ENCODE measurements at regions not wholly inside any gene's neighbourhood (a gene's known extent, or its start where the extent isn't known, plus 50 kb on each side); places are given as distances from the start of the nearest gene placed in this dataset.
A peak's percentile ranks its signal among the peaks of the same experiment; 100 is the strongest.

DNA sequence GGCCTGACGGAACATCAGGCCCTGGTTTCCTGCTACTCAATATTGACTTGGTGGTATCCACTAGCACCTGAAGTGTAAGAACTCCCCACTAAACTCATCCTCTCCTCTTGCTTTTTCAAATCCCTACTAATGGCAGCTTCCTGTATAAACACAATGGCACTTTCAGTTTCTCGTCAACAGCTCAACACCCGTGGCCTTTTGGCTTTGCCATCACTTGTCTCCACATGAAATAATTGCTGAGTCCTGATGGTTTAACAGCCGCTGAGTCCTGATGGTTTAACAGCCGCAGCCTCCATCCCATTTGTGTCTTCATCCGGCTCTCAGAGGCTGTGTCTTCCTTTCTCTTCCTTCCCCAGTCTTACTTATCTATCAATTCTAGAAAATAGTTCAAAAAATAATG lies 261.4 kb upstream of the PITRM1 start:
- no peak for DNase-seq (ENCODE audit: low spot score)
- H3K9me3 ChIP-seq (ENCODE audit: low read depth, low read length, poor library complexity, severe bottlenecking), result no peaks in the 10 kb centered on the region
- ChIA-PET CTCF (no interaction called here), POLR2A (ENCODE audit: low non-redundant PET) (no interaction called here)
- H3K4me1 ChIP-seq (ENCODE audit: insufficient read depth, low read length, poor library complexity, severe bottlenecking), result no peaks in the 10 kb centered on the region
- BruUV-seq (replicated peaks), result no TSS peak
- no peaks in the 10 kb centered on the region for H3K27me3 ChIP-seq (replicated peaks; ENCODE audit: insufficient read depth, low read depth, low read length, poor library complexity)
- no peak overlapping the region for H3K4me3 ChIP-seq (ENCODE audit: low read depth, low read length, poor library complexity, severe bottlenecking)
- TF ChIP-seq, protein P1, sequence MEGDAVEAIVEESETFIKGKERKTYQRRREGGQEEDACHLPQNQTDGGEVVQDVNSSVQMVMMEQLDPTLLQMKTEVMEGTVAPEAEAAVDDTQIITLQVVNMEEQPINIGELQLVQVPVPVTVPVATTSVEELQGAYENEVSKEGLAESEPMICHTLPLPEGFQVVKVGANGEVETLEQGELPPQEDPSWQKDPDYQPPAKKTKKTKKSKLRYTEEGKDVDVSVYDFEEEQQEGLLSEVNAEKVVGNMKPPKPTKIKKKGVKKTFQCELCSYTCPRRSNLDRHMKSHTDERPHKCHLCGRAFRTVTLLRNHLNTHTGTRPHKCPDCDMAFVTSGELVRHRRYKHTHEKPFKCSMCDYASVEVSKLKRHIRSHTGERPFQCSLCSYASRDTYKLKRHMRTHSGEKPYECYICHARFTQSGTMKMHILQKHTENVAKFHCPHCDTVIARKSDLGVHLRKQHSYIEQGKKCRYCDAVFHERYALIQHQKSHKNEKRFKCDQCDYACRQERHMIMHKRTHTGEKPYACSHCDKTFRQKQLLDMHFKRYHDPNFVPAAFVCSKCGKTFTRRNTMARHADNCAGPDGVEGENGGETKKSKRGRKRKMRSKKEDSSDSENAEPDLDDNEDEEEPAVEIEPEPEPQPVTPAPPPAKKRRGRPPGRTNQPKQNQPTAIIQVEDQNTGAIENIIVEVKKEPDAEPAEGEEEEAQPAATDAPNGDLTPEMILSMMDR (conservative IDR thresholded peaks at IDR 0.05; ENCODE audit: low read depth, low read length), result no peak
- TF ChIP-seq EZH2 (IDR thresholded peaks at IDR 0.05; ENCODE audit: borderline replicate concordance, low read depth, low read length, poor library complexity, severe bottlenecking), result no peak
- H3K36me3 ChIP-seq (ENCODE audit: insufficient read depth, low read length, poor library complexity, severe bottlenecking), result no peaks in the 10 kb centered on the region
- intact Hi-C loops (cut with micrococcal nuclease; ENCODE audit: unreplicated experiment), result no loop called here
- H3K27ac ChIP-seq (ENCODE audit: low read depth, low read length, poor library complexity, severe bottlenecking), result no peak overlapping the region

DNA sequence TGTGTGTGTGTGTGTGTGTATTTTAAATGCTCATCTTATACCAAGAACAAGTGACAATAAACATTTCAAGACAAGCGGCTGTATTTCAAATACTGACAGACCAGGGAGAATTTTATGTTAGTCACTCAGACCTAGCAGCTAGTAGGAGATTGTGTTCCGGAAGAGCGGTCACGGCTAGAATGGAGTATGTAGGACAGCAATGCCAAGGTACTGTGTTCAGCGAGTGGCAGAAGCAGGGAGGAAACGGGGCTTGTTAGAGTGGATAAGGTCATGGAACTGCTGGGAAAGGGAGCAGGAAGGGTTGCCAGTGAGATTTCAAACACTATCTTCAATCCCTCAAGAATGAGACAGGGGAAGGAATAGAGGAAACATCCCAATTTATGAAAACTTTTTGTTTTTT lies 260.5 kb upstream of the PITRM1 start:
- Histone ChIP-seq H3K27ac (ENCODE audit: low read depth, low read length, poor library complexity, severe bottlenecking) (no peak overlapping the region), H3K27me3 (replicated peaks; ENCODE audit: insufficient read depth, low read depth, low read length, poor library complexity) (no peaks in the 10 kb centered on the region), H3K9me3 (ENCODE audit: low read depth, low read length, poor library complexity, severe bottlenecking) (no peaks in the 10 kb centered on the region), H3K4me1 (ENCODE audit: insufficient read depth, low read length, poor library complexity, severe bottlenecking) (no peaks in the 10 kb centered on the region), H3K36me3 (ENCODE audit: insufficient read depth, low read length, poor library complexity, severe bottlenecking) (no peaks in the 10 kb centered on the region), H3K4me3 (ENCODE audit: low read depth, low read length, poor library complexity, severe bottlenecking) (no peak overlapping the region)
- ChIA-PET POLR2A (ENCODE audit: low non-redundant PET) (no interaction called here), CTCF (no interaction called here)
- TF ChIP-seq, protein P1 (conservative IDR thresholded peaks at IDR 0.05; ENCODE audit: low read depth, low read length), result no peak
- no peak for TF ChIP-seq EZH2 (IDR thresholded peaks at IDR 0.05; ENCODE audit: borderline replicate concordance, low read depth, low read length, poor library complexity, severe bottlenecking)
- no peak for DNase-seq (ENCODE audit: low spot score)
- no TSS peak for BruUV-seq (replicated peaks)
- intact Hi-C loops (cut with micrococcal nuclease; ENCODE audit: unreplicated experiment), result no loop called here

DNA sequence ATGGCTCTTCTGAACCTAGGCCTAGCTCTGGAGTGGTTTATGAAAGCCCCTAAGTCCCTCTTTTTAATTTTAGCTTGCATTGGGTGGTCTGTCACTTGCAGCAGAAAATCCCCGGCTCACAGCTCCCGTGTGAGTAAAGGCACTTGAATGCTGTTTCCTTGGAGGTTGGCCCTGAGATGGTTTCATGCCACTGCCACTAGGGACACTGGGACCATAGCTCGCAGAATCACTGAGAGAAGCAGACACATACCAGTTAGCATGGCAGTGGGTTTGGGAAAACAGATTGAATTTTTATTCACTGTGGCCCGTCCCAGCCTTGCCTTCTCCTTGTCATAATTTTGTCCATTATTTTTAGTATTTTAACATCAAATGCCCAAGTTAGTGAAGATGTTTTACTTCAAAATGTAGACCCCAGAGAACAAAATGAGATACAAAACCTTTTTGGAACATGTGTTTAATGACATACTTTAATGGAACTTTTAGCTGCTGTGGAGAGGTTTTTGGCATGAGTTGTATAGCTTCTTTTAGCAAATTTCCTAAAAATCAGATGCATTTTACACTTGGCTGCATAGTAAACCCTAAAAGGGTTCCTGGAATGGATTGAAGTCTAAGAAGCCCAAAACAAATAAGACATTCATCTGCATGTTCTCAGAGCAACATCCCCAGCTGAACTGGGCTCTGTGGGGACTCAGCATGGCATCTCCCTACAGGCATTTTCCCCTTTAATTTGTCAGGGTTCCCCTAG lies 259.7 kb upstream of the PITRM1 start:
- H3K27ac ChIP-seq (ENCODE audit: low read depth, low read length, poor library complexity, severe bottlenecking), result no peak overlapping the region
- BruUV-seq (replicated peaks), result no TSS peak
- H3K36me3 ChIP-seq (ENCODE audit: insufficient read depth, low read length, poor library complexity, severe bottlenecking), result no peaks in the 10 kb centered on the region
- H3K9me3 ChIP-seq (ENCODE audit: low read depth, low read length, poor library complexity, severe bottlenecking), result no peaks in the 10 kb centered on the region
- peaks cover 5% of the 10 kb centered on the region for H3K4me1 ChIP-seq (ENCODE audit: insufficient read depth, low read length, poor library complexity, severe bottlenecking)
- ChIA-PET POLR2A (ENCODE audit: low non-redundant PET) (no interaction called here), CTCF (no interaction called here)
- H3K4me3 ChIP-seq (ENCODE audit: low read depth, low read length, poor library complexity, severe bottlenecking), result no peak overlapping the region
- intact Hi-C loops (cut with micrococcal nuclease; ENCODE audit: unreplicated experiment), result no loop called here
- DNase-seq (ENCODE audit: low spot score), result no peak
- TF ChIP-seq EZH2 (IDR thresholded peaks at IDR 0.05; ENCODE audit: borderline replicate concordance, low read depth, low read length, poor library complexity, severe bottlenecking), result no peak
- TF ChIP-seq, protein P1 (conservative IDR thresholded peaks at IDR 0.05; ENCODE audit: low read depth, low read length), result 0 out of 2 replicates have a peak, but pooled peaks have one; percentile 11
- H3K27me3 ChIP-seq (replicated peaks; ENCODE audit: insufficient read depth, low read depth, low read length, poor library complexity), result no peaks in the 10 kb centered on the region

Measured in A673 (cell line).